GM18909 (cell line): ENCODE measurements at regions not wholly inside any gene's neighbourhood (a gene's known extent, or its start where the extent isn't known, plus 50 kb on each side); places are given as distances from the start of the nearest gene placed in this dataset.
"Not testable (repeated sequence)": the region's sequence is repeated elsewhere in the genome, so short reads cannot be mapped to it uniquely, and the experiment has no call there.

Experiments used
- ATAC-seq: cut with Tn5 transposase; IDR thresholded peaks from one replicate; pipeline ENCODE4 v1.9.1; 2021; ENCODE audit warnings: mild to moderate bottlenecking; ENCODE audit not compliant: unreplicated experiment, poor library complexity

DNA sequence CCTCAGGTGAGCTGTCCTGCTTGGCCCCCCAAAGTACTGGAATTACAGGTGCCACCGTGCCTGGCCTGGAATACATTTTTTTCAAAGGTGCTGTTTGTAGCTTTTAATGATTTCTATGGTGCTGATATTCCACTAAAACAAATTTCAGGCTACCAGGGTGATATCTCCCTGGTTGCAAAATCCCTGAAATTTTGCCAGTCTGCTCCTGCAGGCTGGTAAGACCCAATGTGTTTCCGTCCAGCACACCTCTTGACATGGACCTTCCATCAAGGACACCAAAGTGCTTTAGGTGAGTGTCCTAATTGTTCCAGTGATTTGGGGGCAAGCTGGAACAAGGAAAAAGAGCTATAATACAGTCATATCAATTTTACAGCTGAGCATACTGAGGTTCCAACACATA lies 69.8 kb upstream of the KMT2C start:
- no peak for ATAC-seq

DNA sequence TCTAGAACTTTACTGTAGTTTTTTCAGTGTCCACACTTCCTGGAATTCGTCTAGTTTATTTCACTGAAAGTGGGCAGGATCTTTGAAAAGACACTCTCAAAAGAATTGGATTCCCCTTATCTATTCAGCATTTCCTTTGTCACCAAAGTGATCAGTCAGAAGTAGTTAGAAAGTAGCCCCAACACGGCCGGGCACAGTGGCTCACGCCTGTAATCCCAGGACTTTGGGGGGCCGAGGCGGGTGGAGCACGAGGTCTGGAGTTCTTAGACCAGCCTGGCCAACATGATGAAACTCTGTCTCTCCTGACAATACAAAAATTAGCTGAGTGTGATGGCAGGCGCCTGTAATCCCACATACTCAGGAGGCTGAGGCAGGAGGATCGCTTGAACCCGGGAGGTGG lies 69.0 kb upstream of the KMT2C start:
- ATAC-seq: no peak

DNA sequence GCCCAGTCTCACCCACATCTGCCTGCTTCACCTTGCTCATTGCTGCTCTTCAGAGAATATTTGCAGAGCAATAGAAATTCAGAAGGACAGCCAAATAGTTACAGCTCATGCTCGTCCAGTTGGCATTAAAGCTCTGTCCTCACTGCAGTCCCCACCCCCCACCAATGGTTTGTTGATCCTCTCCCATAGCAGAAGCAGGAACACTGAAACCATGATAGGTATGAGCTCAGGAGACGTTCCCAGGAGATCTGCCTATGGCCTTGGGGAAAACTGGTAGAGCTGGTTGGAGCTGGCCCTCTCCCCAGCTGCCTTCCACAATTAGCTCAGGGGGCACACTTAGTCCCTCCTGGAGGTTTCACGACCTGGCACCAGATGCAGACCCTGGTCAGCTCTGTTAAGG lies 68.6 kb upstream of the KMT2C start:
- no peak for ATAC-seq

DNA sequence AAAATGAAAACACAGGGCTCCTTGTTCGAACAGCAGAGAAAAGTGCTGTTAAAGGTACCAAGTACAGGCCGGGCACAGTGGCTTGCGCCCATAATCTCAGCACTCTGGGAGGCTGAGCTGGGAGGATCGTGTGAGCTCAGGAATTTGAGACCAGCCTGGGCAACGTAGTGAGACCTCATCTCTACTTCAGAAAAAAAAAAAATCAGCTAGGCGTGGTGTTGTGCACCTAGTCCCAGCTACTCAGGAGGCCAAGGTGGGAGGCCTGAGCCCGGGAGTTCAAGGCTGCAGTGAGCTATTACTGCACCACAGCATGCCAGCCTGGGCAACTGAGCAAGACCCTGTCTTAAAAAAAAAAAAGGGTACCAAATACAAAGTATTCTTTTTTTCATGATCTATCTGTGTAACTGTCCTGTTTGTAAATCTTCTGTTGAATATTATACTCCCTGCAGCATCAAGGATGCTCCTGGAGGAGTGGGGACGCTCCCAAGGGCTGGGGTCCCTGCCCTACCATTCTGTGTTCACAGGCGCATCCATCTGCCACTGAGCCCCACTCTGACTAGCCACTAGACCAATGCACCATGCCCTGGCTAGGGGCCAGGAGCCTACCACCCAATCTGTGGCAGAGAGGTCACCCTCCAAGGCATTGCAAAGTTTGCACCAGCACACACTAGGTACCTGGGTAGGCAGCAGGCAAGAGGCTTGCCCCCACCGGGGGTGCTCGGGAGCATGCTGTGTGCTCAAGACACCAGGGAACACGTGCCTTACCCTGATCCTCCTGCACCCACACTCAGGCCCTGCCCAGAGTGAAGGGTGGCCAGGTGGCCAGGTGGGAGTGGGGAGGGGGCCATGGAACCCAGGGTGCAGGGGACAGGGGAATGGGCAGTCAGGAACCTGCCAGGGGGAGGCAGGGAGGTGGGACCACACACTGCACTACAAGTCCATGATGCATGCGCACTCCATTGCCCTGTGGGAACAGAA lies 67.3 kb upstream of the KMT2C start:
- no peak for ATAC-seq

DNA sequence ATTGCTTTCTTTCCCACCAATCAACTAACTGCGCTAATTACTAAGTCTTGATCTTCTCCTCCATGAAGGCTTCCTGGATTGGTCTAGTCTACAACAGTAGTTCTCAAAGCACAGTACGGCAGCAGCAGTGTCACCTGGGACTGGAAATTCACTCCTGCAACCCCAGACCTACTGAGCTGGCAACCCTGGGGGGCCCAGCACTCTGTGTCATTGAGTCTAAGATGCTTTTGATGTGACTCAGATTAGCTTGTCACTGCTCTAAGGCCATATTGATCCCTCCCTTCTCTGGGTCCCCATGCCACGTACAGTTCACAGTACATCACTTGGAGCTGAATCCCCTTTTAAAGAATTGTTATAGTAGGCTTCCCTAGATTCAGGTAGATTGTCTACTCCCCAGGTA lies 65.7 kb upstream of the KMT2C start:
- no peak for ATAC-seq

DNA sequence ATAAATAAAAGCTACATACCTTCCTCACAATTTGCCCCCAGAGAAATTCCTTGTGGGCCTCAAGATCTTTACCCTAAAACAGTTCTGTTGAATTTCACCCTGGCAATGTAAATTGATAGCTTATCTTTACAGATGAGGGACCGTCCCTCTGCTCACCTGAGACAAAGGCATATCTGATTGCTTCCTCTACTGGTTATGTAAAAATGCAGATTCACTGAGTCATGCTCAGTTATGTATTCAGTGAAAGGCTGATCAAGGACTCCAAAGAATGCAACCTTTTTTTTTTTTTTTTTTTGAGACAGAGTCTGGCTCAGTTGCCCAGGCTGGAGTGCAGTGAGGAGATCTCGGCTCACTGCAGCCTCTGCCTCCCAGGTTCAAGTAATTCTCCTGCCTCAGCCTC lies 64.2 kb upstream of the KMT2C start:
- ATAC-seq: not testable (repeated sequence)

DNA sequence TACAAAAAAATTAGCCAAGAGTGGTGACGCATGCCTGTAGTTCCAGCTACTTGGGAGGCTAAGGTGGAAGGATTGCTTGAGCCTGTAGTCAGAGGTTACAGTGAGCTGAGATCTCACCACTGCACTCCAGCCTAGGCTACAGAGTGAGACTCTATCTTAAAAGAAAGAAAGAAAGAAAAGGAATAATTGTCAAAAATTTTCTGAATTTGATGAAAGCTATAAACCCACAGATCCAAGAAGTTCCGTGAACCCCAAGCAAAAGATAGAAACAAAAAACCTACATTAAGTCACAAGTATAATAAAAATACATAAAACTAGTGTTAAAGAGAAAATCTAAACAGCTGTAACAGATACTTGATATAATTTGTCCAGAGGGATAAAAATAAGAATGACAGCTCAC lies 60.1 kb upstream of the KMT2C start:
- ATAC-seq: no peak

DNA sequence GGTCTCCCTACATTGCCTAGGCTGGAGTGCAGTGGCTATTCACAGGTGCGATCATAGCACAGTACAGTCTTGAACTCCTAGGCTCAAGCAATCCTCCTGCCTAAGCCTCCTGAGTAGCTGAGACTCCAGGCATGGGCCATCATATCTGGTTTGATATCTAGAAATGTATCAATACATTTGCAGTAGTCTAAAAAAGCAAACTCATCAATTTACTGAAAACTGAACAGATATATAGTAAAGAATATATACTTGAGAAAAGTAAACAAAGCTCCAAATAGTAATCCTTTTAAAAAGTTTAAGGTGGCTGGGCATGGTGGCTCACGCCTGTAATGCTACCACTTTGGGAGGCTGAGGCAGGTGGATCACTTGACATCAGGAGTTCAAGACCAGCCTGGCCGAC lies 57.1 kb upstream of the KMT2C start:
- no peak for ATAC-seq

DNA sequence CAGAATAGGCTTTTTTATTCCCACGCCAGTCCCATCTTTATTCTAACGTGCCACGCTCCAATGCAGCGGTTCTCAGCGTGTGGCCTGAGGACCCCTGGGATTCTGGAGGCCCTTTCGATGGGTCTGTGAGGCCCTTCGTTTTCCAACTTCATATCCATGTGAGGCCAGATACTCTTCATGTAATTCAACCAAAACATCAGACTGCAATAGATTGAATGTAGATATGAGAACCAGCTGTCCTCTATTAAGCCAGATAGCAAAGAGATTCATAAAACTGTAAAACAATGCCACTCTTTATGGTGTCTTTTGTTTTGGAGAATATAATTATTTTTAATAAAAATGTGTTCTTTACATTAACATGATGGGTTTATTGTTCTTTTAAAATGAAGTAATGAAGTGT lies 53.2 kb upstream of the KMT2C start:
- no peak for ATAC-seq

DNA sequence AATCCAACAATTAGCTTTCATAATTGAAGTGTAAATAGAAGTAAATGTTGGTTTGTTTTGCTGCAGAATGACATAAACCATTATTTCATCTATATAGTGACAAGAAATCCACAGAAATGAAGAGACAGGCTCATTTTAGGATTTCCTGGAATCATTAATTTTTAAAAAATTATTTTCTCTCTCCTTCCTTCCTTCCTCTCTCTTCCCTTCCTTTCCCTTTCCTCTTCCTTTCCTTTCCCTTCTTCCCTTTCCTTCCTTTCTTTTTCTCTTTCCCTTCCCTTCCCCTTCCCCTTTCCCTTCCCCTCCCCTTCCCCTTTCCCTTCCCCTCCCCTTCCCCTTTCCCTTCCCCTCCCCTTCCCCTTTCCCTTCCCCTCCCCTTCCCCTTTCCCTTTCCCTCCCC lies 51.2 kb upstream of the KMT2C start:
- ATAC-seq: no peak

DNA sequence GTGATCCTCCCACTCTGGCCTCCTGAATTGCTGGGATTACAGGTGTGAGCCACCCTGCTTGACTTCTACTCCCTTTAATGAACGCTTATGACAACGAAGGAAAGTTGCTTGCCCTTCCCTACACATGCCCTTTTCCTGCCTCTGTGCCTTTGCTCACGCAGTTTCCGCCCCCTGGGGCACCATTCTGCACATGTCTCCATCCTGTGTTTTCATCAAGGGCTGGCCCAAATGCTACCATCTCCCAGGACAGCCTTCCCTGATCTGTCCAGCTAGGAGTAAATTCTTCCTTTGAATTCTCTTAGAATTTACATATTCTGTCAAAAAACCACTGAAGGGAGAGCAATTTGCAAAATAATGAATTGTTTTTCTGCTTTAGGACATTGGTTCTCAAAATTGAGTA lies 50.0 kb upstream of the KMT2C start:
- no peak for ATAC-seq
